IPS-NIHi7 (cell line): ENCODE measurements at regions not wholly inside any gene's neighbourhood (a gene's known extent, or its start where the extent isn't known, plus 50 kb on each side); places are given as distances from the start of the nearest gene placed in this dataset.

ENCODE experiments used
- DNase-seq: peaks from one replicate; pipeline ENCODE4 v3.0.0; 2012; ENCODE audit warnings: mixed read lengths; ENCODE audit errors: extremely low spot score

GRCh38 chr9:118938581-118938980 lies 430.7 kb downstream of the BRINP1 start:
- no peak for DNase-seq

- DNase-seq = peak; percentile 13
Observed at GRCh38 chr9:118940473-118940872, 428.8 kb downstream of the BRINP1 start.

GRCh38 chr9:118946669-118947068 lies 422.6 kb downstream of the BRINP1 start:
- DNase-seq = no peak

- DNase-seq = no peak
Observed at GRCh38 chr9:118954857-118955256, 414.4 kb downstream of the BRINP1 start.

GRCh38 chr9:118957585-118957984 lies 411.6 kb downstream of the BRINP1 start:
- no peak for DNase-seq

GRCh38 chr9:118959366-118959765 lies 409.9 kb downstream of the BRINP1 start:
- no peak for DNase-seq

- peak; percentile 61 for DNase-seq
Observed at GRCh38 chr9:118961857-118962256, 407.4 kb downstream of the BRINP1 start.

- DNase-seq = no peak
Observed at GRCh38 chr9:118962426-118962825, 406.8 kb downstream of the BRINP1 start.

GRCh38 chr9:118963674-118964073 lies 405.6 kb downstream of the BRINP1 start:
- no peak for DNase-seq

- DNase-seq = no peak
Observed at GRCh38 chr9:118967901-118968300, 401.3 kb downstream of the BRINP1 start.

- no peak for DNase-seq
Observed at GRCh38 chr9:118975736-118976135, 393.5 kb downstream of the BRINP1 start.

GRCh38 chr9:118976160-118976559 lies 393.1 kb downstream of the BRINP1 start:
- DNase-seq = no peak

- no peak for DNase-seq
Observed at GRCh38 chr9:118984607-118985006, 384.6 kb downstream of the BRINP1 start.

- no peak for DNase-seq
Observed at GRCh38 chr9:118985851-118986250, 383.4 kb downstream of the BRINP1 start.

GRCh38 chr9:118987167-118987566 lies 382.1 kb downstream of the BRINP1 start:
- no peak for DNase-seq

GRCh38 chr9:118990949-118991348 lies 378.3 kb downstream of the BRINP1 start:
- no peak for DNase-seq

- no peak for DNase-seq
Observed at GRCh38 chr9:118991366-118992285, 377.6 kb downstream of the BRINP1 start.

- no peak for DNase-seq
Observed at GRCh38 chr9:118992813-118993794, 376.1 kb downstream of the BRINP1 start.

- DNase-seq = no peak
Observed at GRCh38 chr9:118993965-118994364, 375.3 kb downstream of the BRINP1 start.

GRCh38 chr9:119002491-119002890 lies 366.7 kb downstream of the BRINP1 start:
- DNase-seq = no peak

GRCh38 chr9:119003201-119003611 lies 366.0 kb downstream of the BRINP1 start:
- DNase-seq = no peak

GRCh38 chr9:119003882-119004617 lies 365.2 kb downstream of the BRINP1 start:
- no peak for DNase-seq
